ENCODE measurements at regions not wholly inside any gene's neighbourhood (a gene's known extent, or its start where the extent isn't known, plus 50 kb on each side); places are given as distances from the start of the nearest gene placed in this dataset.
"Not testable (repeated sequence)": the region's sequence is repeated elsewhere in the genome, so short reads cannot be mapped to it uniquely, and the experiment has no call there.

DNA sequence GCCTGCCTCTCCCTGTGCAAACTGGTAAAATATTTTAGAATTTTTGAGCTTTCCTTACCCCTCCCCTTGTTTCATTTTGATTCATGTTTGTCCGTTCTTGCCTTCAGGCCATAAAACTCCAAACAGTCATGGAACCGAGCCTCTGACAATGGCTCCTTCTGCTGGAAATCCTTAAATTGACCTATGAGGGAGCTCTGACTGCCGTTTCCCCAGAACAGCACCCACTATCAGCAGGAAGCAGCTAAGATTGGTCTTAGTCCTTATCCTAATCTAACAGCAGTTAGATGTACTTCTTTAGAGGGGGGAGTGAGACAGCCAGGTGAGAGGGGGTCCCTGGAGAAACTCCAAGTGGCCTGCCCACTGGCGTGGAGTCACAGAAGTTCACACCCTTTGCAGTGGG lies 106.7 kb downstream of the FAM174A start:
- DNase-seq: no peak

- no peak for DNase-seq
These were observed 108.3 kb downstream of the FAM174A start for GRCh38 chr5:100643473-100643872.

DNA sequence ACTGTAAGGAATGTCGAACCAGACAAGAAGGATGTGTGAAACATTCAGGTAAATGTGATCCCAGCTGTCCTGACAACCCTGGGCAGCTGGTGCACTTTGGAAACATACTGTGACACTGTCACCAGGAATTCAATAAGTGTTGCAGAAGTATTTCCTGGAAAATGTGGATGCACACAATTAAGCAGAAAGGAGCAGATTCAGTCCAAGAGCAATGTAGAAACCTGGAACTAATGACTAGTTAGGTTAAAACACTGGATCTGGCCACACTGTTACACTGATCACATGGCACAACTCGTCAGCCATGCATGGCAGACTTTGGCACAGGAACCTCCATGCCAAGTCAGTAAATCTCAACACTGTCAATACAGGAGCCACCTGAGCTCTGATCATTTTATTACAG lies 109.0 kb downstream of the FAM174A start:
- no peak for DNase-seq

GRCh38 chr5:100644776-100645175 lies 109.6 kb downstream of the FAM174A start:
- no peak for DNase-seq

DNA sequence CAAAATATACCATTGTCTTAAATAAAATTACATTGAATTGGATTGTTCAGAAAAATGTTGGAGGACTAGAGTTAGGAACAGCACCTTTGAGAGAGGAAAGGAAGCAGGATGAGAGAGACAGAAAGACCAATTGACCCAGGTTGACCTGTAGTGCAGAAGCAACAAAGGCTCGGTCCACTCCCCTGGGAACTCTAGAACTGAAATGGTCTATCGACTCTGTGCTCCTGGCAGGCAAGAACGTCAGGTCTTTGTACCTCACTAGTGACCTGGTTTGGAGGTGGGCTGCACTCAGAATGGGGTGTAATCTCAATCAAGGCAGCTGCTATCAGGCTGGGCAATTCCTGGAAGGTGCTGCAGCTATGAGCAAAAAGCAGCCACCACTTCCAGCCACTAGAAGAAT lies 110.8 kb downstream of the FAM174A start:
- no peak for DNase-seq

GRCh38 chr5:100646691-100647090 lies 111.5 kb downstream of the FAM174A start:
- no peak for DNase-seq

DNA sequence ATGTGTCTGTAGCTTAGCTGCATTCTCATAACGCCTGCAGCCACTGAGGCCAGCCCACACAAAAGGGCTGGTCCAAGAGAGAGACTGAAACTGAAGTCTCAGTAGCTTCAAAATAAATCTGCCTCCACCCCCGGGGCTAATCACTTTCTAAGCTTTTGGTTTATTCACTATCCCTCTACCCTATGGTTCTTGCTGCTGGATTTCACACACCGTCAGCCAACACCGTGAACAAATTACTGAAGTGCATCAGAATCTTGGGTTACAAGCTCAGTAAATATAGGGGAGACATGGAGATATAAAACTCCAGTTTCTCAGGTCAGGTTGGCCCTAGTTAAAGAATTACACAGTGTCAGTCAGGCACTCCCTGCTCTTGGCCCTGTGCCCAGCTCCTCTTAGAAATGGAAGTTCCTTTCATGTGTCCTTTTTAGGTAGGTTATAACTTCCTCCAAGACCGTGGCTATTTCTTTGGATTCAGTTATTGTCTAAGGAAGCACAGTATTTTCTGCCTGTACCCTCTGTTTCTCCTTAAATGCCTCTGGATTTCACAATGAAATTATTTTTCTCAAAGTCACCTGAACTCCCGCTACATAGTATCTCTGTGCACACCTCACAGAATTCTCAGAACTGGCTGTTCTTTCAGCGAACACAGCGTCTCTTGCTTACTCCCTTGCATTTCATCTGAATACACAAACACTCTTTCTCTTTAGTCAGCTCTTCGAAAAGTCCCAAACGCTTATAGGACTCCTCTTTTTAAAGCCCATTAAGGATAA lies 112.5 kb downstream of the FAM174A start:
- DNase-seq: peak; percentile 5

DNA sequence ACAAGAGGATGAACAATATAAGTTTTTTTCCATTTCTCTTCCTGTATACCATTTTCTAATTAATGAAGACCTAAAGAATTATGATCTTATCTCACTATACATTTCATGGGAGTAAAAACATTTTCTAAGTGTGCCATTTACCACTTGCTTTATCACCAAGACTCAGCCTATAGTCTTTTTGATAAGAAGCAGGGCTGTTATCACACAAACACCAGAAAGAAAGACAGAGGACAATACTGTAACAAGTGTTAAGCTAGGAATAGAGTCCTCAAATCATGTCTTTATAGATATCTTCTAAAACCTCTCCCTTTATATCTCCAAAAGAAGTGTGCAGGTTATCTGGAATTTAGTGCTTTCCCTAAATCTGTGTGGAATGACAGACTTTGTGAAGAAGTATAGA lies 119.7 kb downstream of the FAM174A start:
- DNase-seq: no peak

DNA sequence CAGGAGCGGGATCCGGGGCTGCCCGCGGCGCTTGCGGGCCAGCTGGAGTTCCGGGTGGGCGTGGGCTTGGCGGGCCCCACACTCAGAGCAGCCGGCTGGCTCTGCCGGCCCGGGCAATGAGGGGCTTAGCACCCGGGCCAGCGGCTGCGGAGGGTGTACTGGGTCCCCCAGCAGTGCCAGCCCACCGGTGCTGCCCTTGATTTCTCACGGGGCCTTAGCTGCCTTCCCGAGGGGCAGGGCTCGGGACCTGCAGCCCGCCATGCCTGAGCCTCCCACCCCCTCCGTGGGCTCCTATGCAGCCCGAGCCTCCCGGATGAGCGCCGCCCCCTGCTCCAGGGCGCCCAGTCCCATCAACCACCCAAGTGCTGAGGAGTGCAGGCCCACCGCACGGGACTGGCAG lies 121.6 kb downstream of the FAM174A start:
- DNase-seq: not testable (repeated sequence)

DNA sequence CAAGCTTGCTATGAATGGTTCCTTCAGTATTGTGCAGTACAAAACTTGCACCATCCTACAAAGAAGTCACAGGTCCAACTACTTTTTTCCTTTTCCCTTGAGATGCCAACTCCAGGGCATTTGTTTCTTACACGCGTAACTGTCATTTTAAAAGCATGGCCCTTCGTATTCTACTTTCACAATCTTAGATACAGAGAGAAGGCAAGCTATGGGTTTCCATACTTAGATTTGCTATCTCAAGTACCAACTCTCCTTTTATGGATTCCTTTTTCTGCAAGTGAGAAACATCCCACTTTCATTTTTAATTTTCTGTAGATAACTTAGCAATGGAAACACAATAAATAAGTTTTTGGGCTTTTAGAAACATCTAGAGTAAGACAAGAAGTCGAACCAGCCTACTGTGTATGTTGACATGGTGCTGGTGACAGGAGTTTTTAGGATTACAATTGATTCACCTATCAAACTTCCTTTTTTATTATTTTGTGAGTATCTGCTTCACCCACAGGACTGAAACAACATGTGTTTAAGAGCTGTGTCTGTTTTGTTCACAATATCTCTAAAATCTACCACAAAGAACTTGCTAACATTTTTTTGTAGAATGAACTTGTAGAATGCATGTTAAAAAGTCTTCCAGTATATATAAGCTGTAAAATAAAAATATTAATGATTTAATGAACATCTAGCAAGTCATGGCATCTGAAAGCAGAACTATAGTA lies 124.1 kb downstream of the FAM174A start:
- DNase-seq: no peak

GRCh38 chr5:100664140-100664539 lies 129.0 kb downstream of the FAM174A start:
- no peak for DNase-seq

DNA sequence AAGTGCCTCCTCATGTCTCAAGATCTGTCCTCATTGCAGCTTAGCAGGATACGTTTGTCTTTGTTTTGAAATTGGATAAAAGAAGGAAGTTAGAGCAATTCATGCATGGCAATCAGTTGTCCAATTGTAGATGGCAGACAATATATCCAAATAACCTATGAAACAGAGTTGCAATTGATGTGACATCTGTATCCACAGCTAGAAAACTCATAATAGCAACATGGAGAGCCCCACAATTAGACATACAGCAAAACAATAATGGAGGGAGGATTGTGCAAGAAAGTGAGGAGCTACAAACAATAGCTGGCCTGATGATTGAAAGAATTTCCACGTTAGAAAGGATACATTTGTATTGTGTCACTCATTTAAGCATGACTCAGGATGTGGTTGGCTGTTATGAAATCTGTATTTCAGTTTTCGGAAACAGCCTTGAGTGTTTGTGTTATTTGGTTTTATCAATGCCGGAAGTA lies 132.0 kb downstream of the FAM174A start:
- no peak for DNase-seq

DNA sequence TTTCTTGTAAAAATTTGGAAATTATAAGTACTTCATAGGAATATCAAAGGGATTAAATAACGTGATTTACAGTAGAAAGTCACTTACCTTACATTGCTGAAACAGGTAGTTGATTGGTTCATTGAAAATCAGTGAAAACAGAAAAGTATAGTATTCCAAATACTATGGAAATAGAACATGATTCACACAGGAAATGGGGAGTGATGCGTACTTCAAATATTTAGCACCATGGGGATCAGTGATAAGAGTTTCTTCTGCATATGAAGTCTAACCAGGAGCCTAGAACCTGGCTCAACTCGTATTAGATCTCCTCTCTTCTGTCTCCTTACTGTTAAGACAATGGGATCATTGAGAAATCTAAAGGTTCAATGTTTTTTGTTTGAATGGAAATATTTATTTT lies 133.3 kb downstream of the FAM174A start:
- no peak for DNase-seq

DNA sequence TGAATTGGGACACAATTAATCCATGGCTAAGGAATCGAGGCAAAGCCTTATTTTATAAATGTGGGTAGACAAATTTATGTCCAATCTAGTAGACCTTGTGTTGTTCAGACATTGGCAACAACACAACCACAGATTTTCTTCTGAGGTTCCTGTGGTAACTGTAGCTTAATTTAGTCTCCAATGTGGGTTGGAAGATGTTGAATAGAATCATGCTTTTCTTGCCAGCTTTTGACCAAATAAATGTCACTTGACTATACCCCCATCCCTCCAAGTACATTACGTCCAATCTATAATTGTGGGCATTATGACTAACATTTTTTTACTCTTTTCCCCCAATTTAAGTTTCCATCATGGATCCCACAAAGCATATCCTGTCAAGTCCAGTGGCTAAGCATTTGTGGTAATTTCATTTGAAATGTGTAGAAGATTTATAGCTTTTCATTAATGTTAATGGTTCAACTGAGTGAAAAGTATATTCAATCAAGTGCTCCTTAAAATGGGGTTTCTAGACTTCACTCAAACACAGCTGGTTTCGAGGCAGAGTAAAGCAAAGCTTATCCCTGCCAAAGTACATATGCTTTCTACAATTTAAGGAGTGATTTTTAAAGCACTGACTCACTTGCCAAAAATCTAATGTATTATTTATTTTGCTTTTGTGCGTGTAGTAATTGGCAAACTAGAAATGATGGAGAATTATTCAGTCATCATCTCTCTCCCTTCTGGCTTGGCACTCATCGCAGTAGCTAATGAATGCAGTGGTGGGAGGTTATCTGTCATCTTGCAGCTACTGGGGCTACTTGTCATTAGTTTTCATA lies 141.8 kb downstream of the FAM174A start:
- no peak for DNase-seq

DNA sequence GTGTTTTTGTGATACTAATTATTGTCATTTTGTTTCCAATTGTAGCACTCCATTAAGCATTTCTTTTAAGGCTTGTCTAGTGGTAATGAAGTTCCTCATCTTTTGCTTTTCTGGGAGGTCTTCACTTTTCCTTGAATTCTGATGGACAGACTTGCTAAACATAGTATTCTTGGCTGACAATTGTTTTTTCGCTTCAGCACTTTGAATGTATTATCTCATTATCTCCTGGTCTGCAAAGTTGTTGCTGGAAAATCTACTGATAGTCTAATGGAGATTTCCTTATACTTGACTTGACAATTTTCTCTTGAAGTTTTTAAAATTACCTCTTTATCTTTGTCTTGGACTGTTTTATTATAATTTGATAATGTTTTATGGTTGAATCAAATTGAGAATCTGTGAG lies 147.5 kb downstream of the FAM174A start:
- DNase-seq: no peak

GRCh38 chr5:100683881-100684280 lies 148.7 kb downstream of the FAM174A start:
- no peak for DNase-seq

DNA sequence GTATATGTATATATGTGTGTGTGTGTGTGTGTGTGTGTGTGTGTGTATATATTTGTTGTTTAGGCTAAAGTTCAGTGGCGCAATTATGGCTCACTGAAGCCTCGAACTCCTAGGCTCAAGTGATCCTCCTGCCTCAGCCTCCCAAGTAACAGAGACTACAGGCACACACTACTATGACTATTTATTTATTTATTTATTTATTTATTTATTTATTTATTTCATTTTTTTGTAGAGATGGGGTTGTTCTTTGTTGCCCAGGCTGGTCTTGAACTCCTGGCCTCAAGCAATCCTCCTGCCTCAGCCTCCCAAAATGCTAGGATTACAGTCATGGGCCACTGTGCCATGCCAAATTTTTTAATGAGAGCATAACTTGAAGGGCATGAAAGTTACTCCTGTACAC lies 149.9 kb downstream of the FAM174A start:
- DNase-seq: not testable (repeated sequence)

GRCh38 chr5:100688834-100689233 lies 153.7 kb downstream of the FAM174A start:
- DNase-seq: not testable (repeated sequence)

- no peak for DNase-seq
These were observed 154.9 kb downstream of the FAM174A start for GRCh38 chr5:100690036-100690560.

- DNase-seq: no peak
These were observed 155.9 kb downstream of the FAM174A start for GRCh38 chr5:100691085-100691484.

GRCh38 chr5:100691548-100691947 lies 156.4 kb downstream of the FAM174A start:
- no peak for DNase-seq

DNA sequence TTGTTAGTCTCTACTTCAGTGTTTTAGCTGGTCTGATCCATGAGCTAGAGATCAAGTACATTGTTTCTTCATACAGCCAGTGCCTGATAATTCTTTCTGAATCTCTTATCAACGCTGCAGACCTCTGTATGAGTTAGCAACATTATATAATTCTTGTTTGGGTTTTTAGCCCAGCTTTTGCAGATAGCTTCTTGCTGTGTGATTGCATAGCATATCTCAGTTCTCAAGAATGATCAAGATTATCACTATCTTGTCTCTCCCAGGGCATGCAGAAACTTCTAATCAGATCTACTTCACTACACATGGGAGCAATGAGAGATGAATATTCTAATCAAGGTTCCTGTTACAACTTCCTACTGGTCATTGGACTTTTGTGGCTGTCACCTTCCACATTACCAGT lies 158.3 kb downstream of the FAM174A start:
- no peak for DNase-seq

All from muscle of arm (tissue), 1 donor.